Fibroblast of villous mesenchyme (primary cell): ENCODE measurements at regions not wholly inside any gene's neighbourhood (a gene's known extent, or its start where the extent isn't known, plus 50 kb on each side); places are given as distances from the start of the nearest gene placed in this dataset.

Experiments
- DNase-seq: peaks from one replicate; pipeline ENCODE4 v3.0.0-alpha.2; 2010; ENCODE audit warnings: low read depth
- H3K4me3 ChIP-seq: 2 replicates; pipeline ENCODE4 v1.5.1; 2011; ENCODE audit warnings: low read depth, mild to moderate bottlenecking, low read length
- CTCF ChIP-seq: IDR thresholded peaks from 2 replicates; pipeline ENCODE4 v1.5.1; 2012; ENCODE audit warnings: low read depth, mild to moderate bottlenecking, low read length; ENCODE audit not compliant: insufficient read depth

- no peak for TF ChIP-seq CTCF
- no peak overlapping the region for H3K4me3 ChIP-seq
- DNase-seq: no peak
Measured at GRCh38 chr2:64344999-64345576, 108.9 kb upstream of the LGALSL start.

GRCh38 chr2:64345998-64346397, 108.0 kb upstream of the LGALSL start:
- TF ChIP-seq CTCF: no peak
- no peak overlapping the region for H3K4me3 ChIP-seq
- no peak for DNase-seq

- no peak for TF ChIP-seq CTCF
- no peak overlapping the region for H3K4me3 ChIP-seq
- DNase-seq: no peak
Measured at GRCh38 chr2:64348386-64349130, 105.4 kb upstream of the LGALSL start.

GRCh38 chr2:64349131-64349530, 104.8 kb upstream of the LGALSL start:
- DNase-seq: no peak
- H3K4me3 ChIP-seq: no peak overlapping the region
- no peak for TF ChIP-seq CTCF

- no peak for DNase-seq
- no peak overlapping the region for H3K4me3 ChIP-seq
- no peak for TF ChIP-seq CTCF
Measured at GRCh38 chr2:64350996-64351395, 103.0 kb upstream of the LGALSL start.

- DNase-seq: no peak
- H3K4me3 ChIP-seq: no peak overlapping the region
- no peak for TF ChIP-seq CTCF
Measured at GRCh38 chr2:64352292-64352691, 101.7 kb upstream of the LGALSL start.
